ENCODE measurements at regions not wholly inside any gene's neighbourhood (a gene's known extent, or its start where the extent isn't known, plus 50 kb on each side); places are given as distances from the start of the nearest gene placed in this dataset.
A peak's percentile ranks its signal among the peaks of the same experiment; 100 is the strongest.

- FAIRE-seq: no peak
- in situ Hi-C loops (cut with MboI): no loop called here
These were observed 267.7 kb downstream of the AACS start for GRCh38 chr12:125332900-125333299.

DNA sequence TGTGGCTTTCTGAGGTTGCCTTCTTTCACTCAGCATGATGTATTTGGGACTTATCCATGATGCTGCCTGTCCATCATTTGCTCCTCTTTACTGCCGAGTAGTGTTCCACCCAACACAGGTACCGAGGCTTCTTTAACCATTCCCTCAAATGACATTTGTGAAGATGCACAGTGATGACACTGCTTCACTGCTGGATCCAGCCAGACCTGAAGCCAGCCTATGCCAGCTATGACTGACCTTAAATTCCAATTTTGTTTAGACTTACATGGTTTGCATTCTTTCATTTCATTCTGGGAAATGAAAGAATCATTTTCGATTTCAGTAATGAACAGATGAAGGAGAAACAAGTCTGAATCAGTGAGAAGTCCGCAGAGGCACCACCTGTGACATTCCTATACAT, 271.0 kb downstream of the AACS start:
- DNase-seq (ENCODE audit: low read depth, low spot score): no peak
- ChIA-PET SMC1A (ENCODE audit: uncharacterized antibody, unreplicated experiment) (no interaction called here), POLR2A (no interaction called here), CTCF (interaction anchor here (0.7 kb wide), 1 partner anchor 68 kb away, joined by 3 read pairs; no protein-coding TSS in a partner anchor), RAD21 (ENCODE audit: unreplicated experiment) (no interaction called here)
- Histone ChIP-seq H3K27me3 (replicated peaks in 1 of 2; ENCODE audit: control insufficient read depth in 2 of 2, insufficient read depth in 2 of 2, low read length in 1 of 2) (peaks cover 0 to 4% of the 10 kb centered on the region in 2 experiments; a peak in 2 of 4 replicates), H3K36me3 (ENCODE audit: control insufficient read depth in 2 of 2, insufficient read depth in 2 of 2, low read length in 1 of 2) (no peaks in the 10 kb centered on the region), H4K20me1 (ENCODE audit: control insufficient read depth, insufficient read depth) (no peaks in the 10 kb centered on the region), H3K4me2 (ENCODE audit: control insufficient read depth, insufficient read depth) (no peak overlapping the region), H3K9ac (ENCODE audit: control insufficient read depth, insufficient read depth, low read length) (no peak overlapping the region), H3K4me1 (ENCODE audit: control insufficient read depth, insufficient read depth, low read length) (no peaks in the 10 kb centered on the region), H3K4me3 (no peak overlapping the region), H3K9me3 (replicated peaks; ENCODE audit: control insufficient read depth, insufficient read depth, low read length) (no peaks in the 10 kb centered on the region), H3K27ac (ENCODE audit: control insufficient read depth, insufficient read depth) (no peak overlapping the region), H3K79me2 (ENCODE audit: control insufficient read depth, insufficient read depth, low read length) (no peaks in the 10 kb centered on the region), H2AFZ (ENCODE audit: control insufficient read depth, low read depth, low read length) (no peak overlapping the region)
- 6% methylated on average over 4 of the region's 4 CpGs for WGBS (ENCODE audit: insufficient coverage, insufficient replicate concordance, low lambda C conversion rate, missing lambda C conversion rate)
- in situ Hi-C loops (cut with MboI) (no loop called here), intact Hi-C loops (cut with micrococcal nuclease; ENCODE audit: unreplicated experiment) (no loop called here)
- no peak for FAIRE-seq
- no peak for TF ChIP-seq STAT3 (IDR thresholded peaks at IDR 0.05; ENCODE audit: low read depth, low read length)
- no peak for TF ChIP-seq REST (IDR thresholded peaks at IDR 0.05; ENCODE audit: low read depth, low read length)
- TF ChIP-seq RUNX3 (IDR thresholded peaks at IDR 0.05; ENCODE audit: low read length): no peak
- no TSS peak for BruUV-seq (replicated peaks)
- ATAC-seq: no peak

More at GRCh38 chr12:125332900-125333299, 267.7 kb downstream of the AACS start:
- CTCF ChIA-PET: interaction anchor here (0.7 to 5.5 kb wide), 11 partner anchors 12 to 1286 kb away, joined by 3 to 85 read pairs (median 3); no protein-coding TSS in a partner anchor
- Histone ChIP-seq H3K9me3 (replicated peaks; ENCODE audit: control insufficient read depth, insufficient read depth, low read length) (no peaks in the 10 kb centered on the region), H3K79me2 (ENCODE audit: control insufficient read depth, insufficient read depth, low read length) (no peaks in the 10 kb centered on the region), H3K4me3 (no peak overlapping the region), H4K20me1 (ENCODE audit: control insufficient read depth, insufficient read depth) (no peaks in the 10 kb centered on the region), H3K4me1 (ENCODE audit: control insufficient read depth, insufficient read depth, low read length) (no peaks in the 10 kb centered on the region), H2AFZ (ENCODE audit: control insufficient read depth, low read depth, low read length) (no peak overlapping the region), H3K27me3 (replicated peaks in 1 of 2; ENCODE audit: control insufficient read depth in 2 of 2, insufficient read depth in 2 of 2, low read length in 1 of 2) (peaks cover 0 to 4% of the 10 kb centered on the region in 2 experiments; a peak in 2 of 4 replicates), H3K27ac (ENCODE audit: control insufficient read depth, insufficient read depth) (no peak overlapping the region), H3K36me3 (ENCODE audit: control insufficient read depth in 2 of 2, insufficient read depth in 2 of 2, low read length in 1 of 2) (no peaks in the 10 kb centered on the region), H3K4me2 (ENCODE audit: control insufficient read depth, insufficient read depth) (no peak overlapping the region), H3K9ac (ENCODE audit: control insufficient read depth, insufficient read depth, low read length) (no peak overlapping the region)
- no peak for TF ChIP-seq FOS (IDR thresholded peaks at IDR 0.05; ENCODE audit: borderline replicate concordance, extremely low read depth, insufficient read length)
- TF ChIP-seq, protein P1, sequence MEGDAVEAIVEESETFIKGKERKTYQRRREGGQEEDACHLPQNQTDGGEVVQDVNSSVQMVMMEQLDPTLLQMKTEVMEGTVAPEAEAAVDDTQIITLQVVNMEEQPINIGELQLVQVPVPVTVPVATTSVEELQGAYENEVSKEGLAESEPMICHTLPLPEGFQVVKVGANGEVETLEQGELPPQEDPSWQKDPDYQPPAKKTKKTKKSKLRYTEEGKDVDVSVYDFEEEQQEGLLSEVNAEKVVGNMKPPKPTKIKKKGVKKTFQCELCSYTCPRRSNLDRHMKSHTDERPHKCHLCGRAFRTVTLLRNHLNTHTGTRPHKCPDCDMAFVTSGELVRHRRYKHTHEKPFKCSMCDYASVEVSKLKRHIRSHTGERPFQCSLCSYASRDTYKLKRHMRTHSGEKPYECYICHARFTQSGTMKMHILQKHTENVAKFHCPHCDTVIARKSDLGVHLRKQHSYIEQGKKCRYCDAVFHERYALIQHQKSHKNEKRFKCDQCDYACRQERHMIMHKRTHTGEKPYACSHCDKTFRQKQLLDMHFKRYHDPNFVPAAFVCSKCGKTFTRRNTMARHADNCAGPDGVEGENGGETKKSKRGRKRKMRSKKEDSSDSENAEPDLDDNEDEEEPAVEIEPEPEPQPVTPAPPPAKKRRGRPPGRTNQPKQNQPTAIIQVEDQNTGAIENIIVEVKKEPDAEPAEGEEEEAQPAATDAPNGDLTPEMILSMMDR (IDR thresholded peaks at IDR 0.05 in 2 of 3, conservative IDR thresholded peaks at IDR 0.05 in 1 of 3; ENCODE audit: control insufficient read depth in 2 of 3, extremely low read depth in 1 of 3, insufficient read depth in 1 of 3, low read depth in 3 of 3, low read length in 3 of 3): peak in 2 of 3 experiments; percentile 14 to 19; a peak in 2 of 6 replicates
- no TSS peak for BruUV-seq (replicated peaks)
- RAD21 ChIA-PET (ENCODE audit: unreplicated experiment): interaction anchor here (4.6 kb wide), 1 partner anchor 71 kb away, joined by 29 read pairs; no protein-coding TSS in a partner anchor
- ATAC-seq: no peak
- intact Hi-C loops (cut with micrococcal nuclease; ENCODE audit: unreplicated experiment): loop anchor here (5.0 kb wide), 1 partner anchor 444 kb away; no protein-coding TSS in a partner anchor
- no peak for DNase-seq (ENCODE audit: low read depth, low spot score)
- 32% methylated on average over 11 of the region's 11 CpGs for WGBS (ENCODE audit: insufficient coverage, insufficient replicate concordance, low lambda C conversion rate, missing lambda C conversion rate)
- POLR2A ChIA-PET: no interaction called here
- SMC1A ChIA-PET (ENCODE audit: uncharacterized antibody, unreplicated experiment): interaction anchor here (0.8 to 4.6 kb wide), 3 partner anchors 67 to 1433 kb away, joined by 3 to 41 read pairs (median 11); no protein-coding TSS in a partner anchor
